ENCODE measurements at regions not wholly inside any gene's neighbourhood (a gene's known extent, or its start where the extent isn't known, plus 50 kb on each side); places are given as distances from the start of the nearest gene placed in this dataset.

GRCh38 chr11:104637662-104638170, 260.5 kb downstream of the CASP12 start:
- Mint-ChIP-seq H3K9me3 (peaks cover 9% of the 10 kb centered on the region; the same call in 1 of the 2 replicates), H3K36me3 (ENCODE audit: low read depth) (no peaks in the 10 kb centered on the region), H3K4me3 (no peak overlapping the region), H3K4me1 (ENCODE audit: low read depth) (no peaks in the 10 kb centered on the region), H3K27ac (no peak overlapping the region), H3K27me3 (ENCODE audit: insufficient read depth) (no peaks in the 10 kb centered on the region; the same call in 1 of the 2 replicates)
- TF ChIP-seq CTCF (IDR thresholded peaks at IDR 0.05) = no peak
- DNase-seq = no peak

GRCh38 chr11:104633226-104633625, 265.0 kb downstream of the CASP12 start:
- no peaks in the 10 kb centered on the region; the same call in 1 of the 2 replicates for H3K27me3 Mint-ChIP-seq (ENCODE audit: insufficient read depth)
- no peaks in the 10 kb centered on the region for H3K36me3 Mint-ChIP-seq (ENCODE audit: low read depth)
- no peak overlapping the region for H3K27ac Mint-ChIP-seq
- no peaks in the 10 kb centered on the region for H3K4me1 Mint-ChIP-seq (ENCODE audit: low read depth)
- no peak for TF ChIP-seq CTCF (IDR thresholded peaks at IDR 0.05)
- no peak for DNase-seq
- peaks cover 13% of the 10 kb centered on the region; the same call in 1 of the 2 replicates for H3K9me3 Mint-ChIP-seq
- no peak overlapping the region for H3K4me3 Mint-ChIP-seq

- Mint-ChIP-seq H3K27ac (no peak overlapping the region), H3K36me3 (ENCODE audit: low read depth) (no peaks in the 10 kb centered on the region), H3K4me3 (no peak overlapping the region), H3K9me3 (peaks cover 4% of the 10 kb centered on the region; the same call in 1 of the 2 replicates), H3K4me1 (ENCODE audit: low read depth) (no peaks in the 10 kb centered on the region; the same call in 1 of the 2 replicates), H3K27me3 (ENCODE audit: insufficient read depth) (no peaks in the 10 kb centered on the region; the same call in 1 of the 2 replicates)
- TF ChIP-seq CTCF (IDR thresholded peaks at IDR 0.05) = no peak
- no peak for DNase-seq
Observed at GRCh38 chr11:104630352-104630751, 267.9 kb downstream of the CASP12 start.

- DNase-seq = no peak
- no peak for TF ChIP-seq CTCF (IDR thresholded peaks at IDR 0.05)
- no peak overlapping the region for H3K27ac Mint-ChIP-seq
- no peaks in the 10 kb centered on the region for H3K36me3 Mint-ChIP-seq (ENCODE audit: low read depth)
- no peak overlapping the region for H3K4me3 Mint-ChIP-seq
- peaks cover 16% of the 10 kb centered on the region; the same call in 1 of the 2 replicates for H3K4me1 Mint-ChIP-seq (ENCODE audit: low read depth)
- no peaks in the 10 kb centered on the region; the same call in 1 of the 2 replicates for H3K9me3 Mint-ChIP-seq
- H3K27me3 Mint-ChIP-seq (ENCODE audit: insufficient read depth) = no peaks in the 10 kb centered on the region
Observed at GRCh38 chr11:104625246-104625645, 273.0 kb downstream of the CASP12 start.

GRCh38 chr11:104624021-104624420, 274.2 kb downstream of the CASP12 start:
- Mint-ChIP-seq H3K36me3 (ENCODE audit: low read depth) (no peaks in the 10 kb centered on the region), H3K4me3 (no peak overlapping the region), H3K9me3 (no peaks in the 10 kb centered on the region; the same call in 1 of the 2 replicates), H3K4me1 (ENCODE audit: low read depth) (peaks cover 16% of the 10 kb centered on the region; the same call in 1 of the 2 replicates), H3K27ac (no peak overlapping the region), H3K27me3 (ENCODE audit: insufficient read depth) (no peaks in the 10 kb centered on the region)
- DNase-seq = no peak
- no peak for TF ChIP-seq CTCF (IDR thresholded peaks at IDR 0.05)
